Thyroid gland (tissue), 4 donors: ENCODE measurements at regions not wholly inside any gene's neighbourhood (a gene's known extent, or its start where the extent isn't known, plus 50 kb on each side); places are given as distances from the start of the nearest gene placed in this dataset.

Experiments used
- CTCF ChIP-seq, 6 experiments: fragments of 200-600 bp in 3 of 6; fragments of 450-650 bp in 3 of 6; sonication (generic) in 3 of 6; IDR thresholded peaks; one replicate each; pipeline ENCODE4 v1.5.1; 2016 to 2019; ENCODE audit warnings: antibody characterized with exemption in 6 of 6, mild to moderate bottlenecking in 2 of 6, inconsistent platforms in 1 of 6, moderate library complexity in 1 of 6
- POLR2A ChIP-seq, 2 donors: fragments of 450-650 bp; IDR thresholded peaks; one replicate each; pipeline ENCODE4 v1.6.1; 2017; ENCODE audit warnings: antibody characterized with exemption in 2 of 2, mild to moderate bottlenecking in 2 of 2, moderate library complexity in 1 of 2

GRCh38 chr1:244992833-244993232 lies 128.5 kb upstream of the HNRNPU start:
- TF ChIP-seq CTCF (IDR thresholded peaks at IDR 0.05) = no peak
- no peak for TF ChIP-seq POLR2A (IDR thresholded peaks at IDR 0.05)
